ENCODE measurements at regions not wholly inside any gene's neighbourhood (a gene's known extent, or its start where the extent isn't known, plus 50 kb on each side); places are given as distances from the start of the nearest gene placed in this dataset.

GRCh38 chr7:85583131-85583953 is 396.5 kb upstream of the SEMA3D start:
- Histone ChIP-seq H3K4me2 (replicated peaks; ENCODE audit: extremely low read depth, low read length, poor library complexity, severe bottlenecking) (no peak overlapping the region), H3K9ac (ENCODE audit: insufficient read depth, low read length, poor library complexity, severe bottlenecking) (no peak overlapping the region), H3K4me1 (ENCODE audit: control insufficient read depth in 1 of 2, insufficient read depth in 2 of 2, low read length in 2 of 2) (no peaks in the 10 kb centered on the region), H3K27ac (ENCODE audit: low read depth in 1 of 2, low read length in 2 of 2) (no peak overlapping the region), H3K4me3 (replicated peaks in 1 of 3; ENCODE audit: low read depth in 2 of 3, low read length in 3 of 3) (no peak overlapping the region), H3K9me3 (replicated peaks in 1 of 2; ENCODE audit: control insufficient read depth in 1 of 2, insufficient read depth in 1 of 2, low read length in 2 of 2) (no peaks in the 10 kb centered on the region), H2AFZ (ENCODE audit: insufficient read depth, low read depth, low read length, poor library complexity, severe bottlenecking) (no peak overlapping the region), H3K36me3 (replicated peaks in 1 of 2; ENCODE audit: control insufficient read depth in 1 of 2, insufficient read depth in 2 of 2, low read length in 2 of 2) (no peaks in the 10 kb centered on the region), H3K27me3 (ENCODE audit: control insufficient read depth in 2 of 2, insufficient read depth in 2 of 2, low read length in 2 of 2) (no peaks in the 10 kb centered on the region), H3K79me2 (ENCODE audit: insufficient read depth, low read length) (no peaks in the 10 kb centered on the region), H4K20me1 (ENCODE audit: insufficient read depth, low read length) (no peaks in the 10 kb centered on the region)
- WGBS (ENCODE audit: insufficient coverage): no CpG with 5 or more reads among the region's 6 CpGs
- H3K27me3 Mint-ChIP-seq (ENCODE audit: low read depth in 3 of 3): no peaks in the 10 kb centered on the region
- H3K27ac Mint-ChIP-seq: no peak overlapping the region
- H3K4me1 Mint-ChIP-seq: no peaks in the 10 kb centered on the region
- no peak for DNase-seq
- H3K4me3 Mint-ChIP-seq: no peak overlapping the region
- TF ChIP-seq CTCF (IDR thresholded peaks at IDR 0.05): no peak
- no peaks in the 10 kb centered on the region for H3K9me3 Mint-ChIP-seq
- H3K36me3 Mint-ChIP-seq: no peaks in the 10 kb centered on the region
- intact Hi-C loops (cut with micrococcal nuclease): no loop called here

- Histone ChIP-seq H3K27ac (ENCODE audit: low read depth in 1 of 2, low read length in 2 of 2) (no peak overlapping the region), H3K79me2 (ENCODE audit: insufficient read depth, low read length) (no peaks in the 10 kb centered on the region), H3K27me3 (ENCODE audit: control insufficient read depth in 2 of 2, insufficient read depth in 2 of 2, low read length in 2 of 2) (no peaks in the 10 kb centered on the region), H3K4me1 (ENCODE audit: control insufficient read depth in 1 of 2, insufficient read depth in 2 of 2, low read length in 2 of 2) (no peaks in the 10 kb centered on the region), H3K4me3 (replicated peaks in 1 of 3; ENCODE audit: low read depth in 2 of 3, low read length in 3 of 3) (no peak overlapping the region), H3K4me2 (replicated peaks; ENCODE audit: extremely low read depth, low read length, poor library complexity, severe bottlenecking) (no peak overlapping the region), H2AFZ (ENCODE audit: insufficient read depth, low read depth, low read length, poor library complexity, severe bottlenecking) (no peak overlapping the region), H3K9ac (ENCODE audit: insufficient read depth, low read length, poor library complexity, severe bottlenecking) (no peak overlapping the region), H3K9me3 (replicated peaks in 1 of 2; ENCODE audit: control insufficient read depth in 1 of 2, insufficient read depth in 1 of 2, low read length in 2 of 2) (no peaks in the 10 kb centered on the region), H4K20me1 (ENCODE audit: insufficient read depth, low read length) (no peaks in the 10 kb centered on the region), H3K36me3 (replicated peaks in 1 of 2; ENCODE audit: control insufficient read depth in 1 of 2, insufficient read depth in 2 of 2, low read length in 2 of 2) (no peaks in the 10 kb centered on the region)
- peaks cover 7% of the 10 kb centered on the region for H3K4me1 Mint-ChIP-seq
- no peak for TF ChIP-seq CTCF (IDR thresholded peaks at IDR 0.05)
- H3K36me3 Mint-ChIP-seq: no peaks in the 10 kb centered on the region
- H3K4me3 Mint-ChIP-seq: no peak overlapping the region
- no CpG with 5 or more reads among the region's 4 CpGs for WGBS (ENCODE audit: insufficient coverage)
- intact Hi-C loops (cut with micrococcal nuclease): no loop called here
- no peak overlapping the region for H3K27ac Mint-ChIP-seq
- H3K27me3 Mint-ChIP-seq (ENCODE audit: low read depth in 3 of 3): peaks cover 0 to 1% (median 1%) of the 10 kb centered on the region in 3 donors
- H3K9me3 Mint-ChIP-seq: no peaks in the 10 kb centered on the region
- DNase-seq: peak; percentile 11 to 45 (median 17)
Observed at GRCh38 chr7:85573844-85574243, 387.0 kb upstream of the SEMA3D start.
